EH (cell line): ENCODE measurements at regions not wholly inside any gene's neighbourhood (a gene's known extent, or its start where the extent isn't known, plus 50 kb on each side); places are given as distances from the start of the nearest gene placed in this dataset.
A peak's percentile ranks its signal among the peaks of the same experiment; 100 is the strongest.

Experiments used
- DNase-seq: peaks from one replicate; pipeline ENCODE4 v3.0.0-alpha.2; 2015; ENCODE audit warnings: low read depth

- no peak for DNase-seq
Measured at GRCh38 chr10:44056967-44057805, 327.7 kb downstream of the CXCL12 start.

GRCh38 chr10:44056206-44056605, 328.7 kb downstream of the CXCL12 start:
- DNase-seq = peak; percentile 53

- DNase-seq = no peak
Measured at GRCh38 chr10:44054046-44054445, 330.9 kb downstream of the CXCL12 start.

- DNase-seq = peak; percentile 81
Measured at GRCh38 chr10:44053391-44053790, 331.5 kb downstream of the CXCL12 start.

- peak; percentile 78 for DNase-seq
Measured at GRCh38 chr10:44051584-44052385, 333.1 kb downstream of the CXCL12 start.

GRCh38 chr10:44051091-44051490, 333.8 kb downstream of the CXCL12 start:
- no peak for DNase-seq

- no peak for DNase-seq
Measured at GRCh38 chr10:44049301-44050015, 335.4 kb downstream of the CXCL12 start.

- DNase-seq = no peak
Measured at GRCh38 chr10:44047361-44047760, 337.5 kb downstream of the CXCL12 start.

- peak; percentile 75 for DNase-seq
Measured at GRCh38 chr10:44046605-44047004, 338.3 kb downstream of the CXCL12 start.

GRCh38 chr10:44045020-44045419, 339.9 kb downstream of the CXCL12 start:
- peak; percentile 86 for DNase-seq

- no peak for DNase-seq
Measured at GRCh38 chr10:44044549-44044948, 340.3 kb downstream of the CXCL12 start.

- DNase-seq = no peak
Measured at GRCh38 chr10:44043646-44044375, 341.1 kb downstream of the CXCL12 start.

- no peak for DNase-seq
Measured at GRCh38 chr10:44042926-44043602, 341.8 kb downstream of the CXCL12 start.

- DNase-seq = no peak
Measured at GRCh38 chr10:44042075-44042770, 342.7 kb downstream of the CXCL12 start.

- no peak for DNase-seq
Measured at GRCh38 chr10:44039599-44039998, 345.3 kb downstream of the CXCL12 start.

GRCh38 chr10:44036425-44036824, 348.5 kb downstream of the CXCL12 start:
- no peak for DNase-seq

- no peak for DNase-seq
Measured at GRCh38 chr10:44035474-44036197, 349.3 kb downstream of the CXCL12 start.

- DNase-seq = no peak
Measured at GRCh38 chr10:44034946-44035345, 350.0 kb downstream of the CXCL12 start.

- peak; percentile 56 for DNase-seq
Measured at GRCh38 chr10:44033008-44033407, 351.9 kb downstream of the CXCL12 start.

GRCh38 chr10:44032216-44032615, 352.7 kb downstream of the CXCL12 start:
- peak; percentile 31 for DNase-seq
